ENCODE measurements at regions not wholly inside any gene's neighbourhood (a gene's known extent, or its start where the extent isn't known, plus 50 kb on each side); places are given as distances from the start of the nearest gene placed in this dataset.

- H3K9me3 ChIP-seq (ENCODE audit: insufficient read depth, low read length, severe bottlenecking): no peaks in the 10 kb centered on the region
- no peak overlapping the region for H3K4me2 ChIP-seq (ENCODE audit: insufficient read depth, low read length)
- ATAC-seq (ENCODE audit: insufficient read depth, low read depth): no peak
Measured at GRCh38 chr11:15886299-15886698, 470.0 kb downstream of the SOX6 start.

GRCh38 chr11:15886866-15887265, 469.5 kb downstream of the SOX6 start:
- H2AFZ ChIP-seq (ENCODE audit: low read depth, low read length): no peak overlapping the region
- H3K4me1 ChIP-seq (ENCODE audit: insufficient read depth, low read length): no peaks in the 10 kb centered on the region
- H3K4me3 ChIP-seq (ENCODE audit: low read depth in 1 of 2, low read length in 2 of 2): no peak overlapping the region
- DNase-seq (no peak), ATAC-seq (ENCODE audit: insufficient read depth, low read depth) (no peak)
- peaks cover 25% of the 10 kb centered on the region for H3K27me3 ChIP-seq (ENCODE audit: insufficient read depth, low read length, poor library complexity)
- no peaks in the 10 kb centered on the region for H3K79me2 ChIP-seq (ENCODE audit: insufficient read depth, low read length)
- no peaks in the 10 kb centered on the region for H3K36me3 ChIP-seq (ENCODE audit: insufficient read depth, low read length)
- no peak overlapping the region for H3K9ac ChIP-seq (ENCODE audit: low read depth, low read length)
- H3K4me2 ChIP-seq (ENCODE audit: insufficient read depth, low read length): no peak overlapping the region
- H3K27ac ChIP-seq (ENCODE audit: low read length): no peak overlapping the region
- TF ChIP-seq EZH2 (IDR thresholded peaks at IDR 0.05; ENCODE audit: borderline replicate concordance, low read depth, low read length, severe bottlenecking): no peak
- TF ChIP-seq, protein P1, sequence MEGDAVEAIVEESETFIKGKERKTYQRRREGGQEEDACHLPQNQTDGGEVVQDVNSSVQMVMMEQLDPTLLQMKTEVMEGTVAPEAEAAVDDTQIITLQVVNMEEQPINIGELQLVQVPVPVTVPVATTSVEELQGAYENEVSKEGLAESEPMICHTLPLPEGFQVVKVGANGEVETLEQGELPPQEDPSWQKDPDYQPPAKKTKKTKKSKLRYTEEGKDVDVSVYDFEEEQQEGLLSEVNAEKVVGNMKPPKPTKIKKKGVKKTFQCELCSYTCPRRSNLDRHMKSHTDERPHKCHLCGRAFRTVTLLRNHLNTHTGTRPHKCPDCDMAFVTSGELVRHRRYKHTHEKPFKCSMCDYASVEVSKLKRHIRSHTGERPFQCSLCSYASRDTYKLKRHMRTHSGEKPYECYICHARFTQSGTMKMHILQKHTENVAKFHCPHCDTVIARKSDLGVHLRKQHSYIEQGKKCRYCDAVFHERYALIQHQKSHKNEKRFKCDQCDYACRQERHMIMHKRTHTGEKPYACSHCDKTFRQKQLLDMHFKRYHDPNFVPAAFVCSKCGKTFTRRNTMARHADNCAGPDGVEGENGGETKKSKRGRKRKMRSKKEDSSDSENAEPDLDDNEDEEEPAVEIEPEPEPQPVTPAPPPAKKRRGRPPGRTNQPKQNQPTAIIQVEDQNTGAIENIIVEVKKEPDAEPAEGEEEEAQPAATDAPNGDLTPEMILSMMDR (IDR thresholded peaks at IDR 0.05; ENCODE audit: borderline replicate concordance, extremely low read depth, low read length, poor library complexity, severe bottlenecking): no peak
- no peaks in the 10 kb centered on the region for H4K20me1 ChIP-seq (ENCODE audit: insufficient read depth, low read length)
- H3K9me3 ChIP-seq (ENCODE audit: insufficient read depth, low read length, severe bottlenecking): no peaks in the 10 kb centered on the region

More at GRCh38 chr11:15886299-15886698, 470.0 kb downstream of the SOX6 start:
- no peaks in the 10 kb centered on the region for H4K20me1 ChIP-seq (ENCODE audit: insufficient read depth, low read length)
- H3K4me3 ChIP-seq (ENCODE audit: low read depth in 1 of 2, low read length in 2 of 2): no peak overlapping the region
- no peak for DNase-seq
- peaks cover 25% of the 10 kb centered on the region for H3K27me3 ChIP-seq (ENCODE audit: insufficient read depth, low read length, poor library complexity)
- TF ChIP-seq, protein P1 (IDR thresholded peaks at IDR 0.05; ENCODE audit: borderline replicate concordance, extremely low read depth, low read length, poor library complexity, severe bottlenecking): no peak
- no peak for TF ChIP-seq EZH2 (IDR thresholded peaks at IDR 0.05; ENCODE audit: borderline replicate concordance, low read depth, low read length, severe bottlenecking)
- no peaks in the 10 kb centered on the region for H3K4me1 ChIP-seq (ENCODE audit: insufficient read depth, low read length)
- no peaks in the 10 kb centered on the region for H3K36me3 ChIP-seq (ENCODE audit: insufficient read depth, low read length)
- no peak overlapping the region for H3K27ac ChIP-seq (ENCODE audit: low read length)
- H2AFZ ChIP-seq (ENCODE audit: low read depth, low read length): no peak overlapping the region
- no peaks in the 10 kb centered on the region for H3K79me2 ChIP-seq (ENCODE audit: insufficient read depth, low read length)
- no peak overlapping the region for H3K9ac ChIP-seq (ENCODE audit: low read depth, low read length)

DNA sequence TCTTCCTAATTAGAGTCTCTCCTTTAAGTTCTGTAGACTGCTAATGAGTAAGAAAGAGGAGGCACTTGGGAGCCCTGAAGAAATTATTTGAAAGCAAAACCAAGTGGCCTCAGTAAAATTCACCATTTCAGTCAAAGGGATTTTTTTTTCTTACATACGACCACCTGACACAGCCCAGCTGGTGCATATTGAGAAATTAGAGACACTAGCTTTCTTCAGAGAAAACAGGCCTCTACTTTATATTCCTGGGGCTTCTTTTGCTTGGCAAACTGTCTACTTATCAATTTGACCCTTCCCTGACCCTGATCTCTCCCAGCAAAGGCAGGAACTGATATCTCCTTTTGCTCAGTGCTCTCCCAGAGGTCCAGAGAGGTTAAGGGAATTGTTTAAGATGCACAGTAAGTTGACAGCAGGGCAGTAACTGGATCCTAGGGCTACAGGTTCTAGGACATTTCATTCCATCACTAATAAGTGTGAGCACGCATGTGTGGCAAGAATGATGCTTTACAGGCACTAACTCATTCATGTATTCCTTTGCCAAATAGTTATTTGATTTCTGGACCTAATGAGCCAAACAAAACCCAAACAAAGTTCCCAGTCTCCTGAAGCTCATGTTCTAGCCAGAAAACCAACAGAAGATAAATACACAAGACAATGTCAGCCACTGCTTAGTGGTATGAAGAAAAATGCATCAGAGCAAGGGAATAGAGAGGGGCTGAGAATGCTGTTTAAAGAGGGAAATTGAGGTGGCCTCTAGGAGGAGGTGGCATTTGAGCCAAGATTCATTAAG, 467.6 kb downstream of the SOX6 start:
- H3K9me3 ChIP-seq (ENCODE audit: insufficient read depth, low read length, severe bottlenecking): no peaks in the 10 kb centered on the region
- no peak overlapping the region for H3K4me2 ChIP-seq (ENCODE audit: insufficient read depth, low read length)
- ATAC-seq (ENCODE audit: insufficient read depth, low read depth) (no peak), DNase-seq (no peak)
- H3K4me3 ChIP-seq (ENCODE audit: low read depth in 1 of 2, low read length in 2 of 2): no peak overlapping the region
- H4K20me1 ChIP-seq (ENCODE audit: insufficient read depth, low read length): no peaks in the 10 kb centered on the region
- H2AFZ ChIP-seq (ENCODE audit: low read depth, low read length): no peak overlapping the region
- peaks cover 26% of the 10 kb centered on the region for H3K27me3 ChIP-seq (ENCODE audit: insufficient read depth, low read length, poor library complexity)
- no peak overlapping the region for H3K9ac ChIP-seq (ENCODE audit: low read depth, low read length)
- no peaks in the 10 kb centered on the region for H3K4me1 ChIP-seq (ENCODE audit: insufficient read depth, low read length)
- no peaks in the 10 kb centered on the region for H3K36me3 ChIP-seq (ENCODE audit: insufficient read depth, low read length)
- no peaks in the 10 kb centered on the region for H3K79me2 ChIP-seq (ENCODE audit: insufficient read depth, low read length)
- no peak overlapping the region for H3K27ac ChIP-seq (ENCODE audit: low read length)
- no peak for TF ChIP-seq EZH2 (IDR thresholded peaks at IDR 0.05; ENCODE audit: borderline replicate concordance, low read depth, low read length, severe bottlenecking)
- TF ChIP-seq, protein P1 (IDR thresholded peaks at IDR 0.05; ENCODE audit: borderline replicate concordance, extremely low read depth, low read length, poor library complexity, severe bottlenecking): no peak
